DND-41 (cell line): ENCODE measurements at regions not wholly inside any gene's neighbourhood (a gene's known extent, or its start where the extent isn't known, plus 50 kb on each side); places are given as distances from the start of the nearest gene placed in this dataset.
"Not testable (repeated sequence)": the region's sequence is repeated elsewhere in the genome, so short reads cannot be mapped to it uniquely, and the experiment has no call there.

Experiments
- ATAC-seq: fragments of 200-7000 bp; cut with Tn5 transposase; 3 replicates; pipeline ENCODE4 v1.9.1; 2021; ENCODE audit warnings: low read depth; ENCODE audit not compliant: insufficient read depth
- DNase-seq: peaks from one replicate; pipeline ENCODE4 v3.0.0-alpha.2; 2020
- H2AFZ ChIP-seq: 2 replicates; pipeline ENCODE4 v1.6.0; 2012; ENCODE audit warnings: low read depth, low read length
- H3K27ac ChIP-seq: 2 replicates; pipeline ENCODE4 v1.5.1; 2012; ENCODE audit warnings: low read length, inconsistent platforms
- H3K27me3 ChIP-seq: fragments of 200-600 bp; sonication (generic); 2 replicates; pipeline ENCODE4 v1.6.0; 2012; ENCODE audit warnings: low read length, mild to moderate bottlenecking, inconsistent platforms; ENCODE audit not compliant: insufficient read depth, poor library complexity
- H3K36me3 ChIP-seq: 2 replicates; pipeline ENCODE4 v1.5.1; 2012; ENCODE audit warnings: low read length, inconsistent platforms; ENCODE audit not compliant: insufficient read depth
- H3K4me1 ChIP-seq: 2 replicates; pipeline ENCODE4 v1.5.1; 2012; ENCODE audit warnings: mild to moderate bottlenecking, low read length; ENCODE audit not compliant: insufficient read depth
- H3K4me2 ChIP-seq: 2 replicates; pipeline ENCODE4 v1.6.0; 2012; ENCODE audit warnings: mild to moderate bottlenecking, moderate library complexity, low read length, inconsistent platforms; ENCODE audit not compliant: insufficient read depth
- H3K4me3 ChIP-seq, 2 experiments: fragments of 200-600 bp in 1 of 2; shearing (Covaris generic) in 1 of 2; 2 replicates each; pipeline ENCODE4 v1.5.1; 2012 to 2016; ENCODE audit warnings: inconsistent platforms in 2 of 2, low read length in 2 of 2, mild to moderate bottlenecking in 2 of 2, low read depth in 1 of 2, moderate library complexity in 1 of 2
- H3K79me2 ChIP-seq: 2 replicates; pipeline ENCODE4 v1.6.0; 2012; ENCODE audit warnings: low read length, inconsistent platforms; ENCODE audit not compliant: insufficient read depth
- H3K9ac ChIP-seq: 2 replicates; pipeline ENCODE4 v1.6.0; 2012; ENCODE audit warnings: low read depth, mild to moderate bottlenecking, inconsistent platforms, low read length, moderate library complexity
- H3K9me3 ChIP-seq: 2 replicates; pipeline ENCODE4 v1.5.1; 2012; ENCODE audit warnings: low read length, moderate library complexity, mild to moderate bottlenecking, inconsistent platforms; ENCODE audit not compliant: insufficient read depth, severe bottlenecking
- H4K20me1 ChIP-seq: 2 replicates; pipeline ENCODE4 v1.6.0; 2012; ENCODE audit warnings: low read length; ENCODE audit not compliant: insufficient read depth
- CTCF ChIP-seq: IDR thresholded peaks from 2 replicates; pipeline ENCODE4 v1.5.1; 2012; ENCODE audit warnings: borderline replicate concordance, low read length, moderate library complexity, mild to moderate bottlenecking; ENCODE audit not compliant: poor library complexity, severe bottlenecking; ENCODE audit errors: extremely low read depth
- EZH2 ChIP-seq: IDR thresholded peaks from 3 replicates; pipeline ENCODE4 v1.6.1; 2012; ENCODE audit warnings: borderline replicate concordance, low read depth, mild to moderate bottlenecking, moderate library complexity, low read length, inconsistent platforms; ENCODE audit not compliant: severe bottlenecking

GRCh38 chr2:55775828-55776227 lies 82.2 kb upstream of the PNPT1 start:
- no peak for ATAC-seq
- no peak overlapping the region for H2AFZ ChIP-seq
- H3K27me3 ChIP-seq: peaks cover 8% of the 10 kb centered on the region
- no peak overlapping the region for H3K27ac ChIP-seq
- TF ChIP-seq CTCF: no peak
- TF ChIP-seq EZH2: no peak
- H3K4me3 ChIP-seq: no peak overlapping the region
- H3K9ac ChIP-seq: no peak overlapping the region
- H3K4me2 ChIP-seq: no peak overlapping the region
- H3K79me2 ChIP-seq: no peaks in the 10 kb centered on the region
- H3K36me3 ChIP-seq: no peaks in the 10 kb centered on the region
- H4K20me1 ChIP-seq: no peaks in the 10 kb centered on the region
- no peaks in the 10 kb centered on the region for H3K4me1 ChIP-seq
- DNase-seq: no peak
- no peaks in the 10 kb centered on the region for H3K9me3 ChIP-seq

- not testable (repeated sequence) for H3K79me2 ChIP-seq, H3K9me3 ChIP-seq, DNase-seq, H3K27me3 ChIP-seq, ATAC-seq, H3K4me1 ChIP-seq, H4K20me1 ChIP-seq, H3K36me3 ChIP-seq, H3K27ac ChIP-seq, H3K9ac ChIP-seq, H3K4me3 ChIP-seq, H3K4me2 ChIP-seq, H2AFZ ChIP-seq
Observed at GRCh38 chr2:55773651-55774050, 80.0 kb upstream of the PNPT1 start.

GRCh38 chr2:55772109-55772980 lies 78.7 kb upstream of the PNPT1 start:
- no peak overlapping the region for H3K4me2 ChIP-seq
- no peak overlapping the region for H2AFZ ChIP-seq

More at GRCh38 chr2:55772109-55772980, 78.7 kb upstream of the PNPT1 start:
- DNase-seq: no peak
- no peaks in the 10 kb centered on the region for H3K27me3 ChIP-seq
- no peaks in the 10 kb centered on the region for H3K9me3 ChIP-seq
- ATAC-seq: no peak
- H4K20me1 ChIP-seq: no peaks in the 10 kb centered on the region
- H3K27ac ChIP-seq: no peak overlapping the region
- no peak overlapping the region for H3K9ac ChIP-seq
- no peaks in the 10 kb centered on the region for H3K79me2 ChIP-seq
- H3K4me3 ChIP-seq: no peak overlapping the region
- no peaks in the 10 kb centered on the region for H3K36me3 ChIP-seq
- TF ChIP-seq CTCF (no peak), EZH2 (no peak)
- H3K4me1 ChIP-seq: no peaks in the 10 kb centered on the region
